ENCODE measurements at regions not wholly inside any gene's neighbourhood (a gene's known extent, or its start where the extent isn't known, plus 50 kb on each side); places are given as distances from the start of the nearest gene placed in this dataset.

DNA sequence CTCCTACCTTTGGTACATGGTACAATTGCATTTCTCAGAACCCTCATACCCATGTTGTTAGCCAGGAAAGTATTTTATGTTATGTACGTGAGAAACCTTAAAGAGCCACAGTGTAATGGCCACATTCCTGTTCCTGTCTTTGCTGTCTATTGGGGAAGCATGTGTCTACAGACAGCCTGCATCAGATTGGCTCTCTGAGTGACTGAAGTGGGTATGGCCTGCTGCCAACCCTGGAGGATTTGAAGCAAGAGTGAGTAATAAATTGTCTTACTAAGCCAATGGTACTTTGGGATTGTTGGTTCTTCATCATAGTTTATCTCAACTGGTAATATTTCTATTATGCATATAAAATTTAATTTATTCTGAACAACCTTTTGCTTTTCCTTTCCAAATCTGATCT lies 574.1 kb downstream of the LMO7 start (continued):
- TF ChIP-seq, protein P1, sequence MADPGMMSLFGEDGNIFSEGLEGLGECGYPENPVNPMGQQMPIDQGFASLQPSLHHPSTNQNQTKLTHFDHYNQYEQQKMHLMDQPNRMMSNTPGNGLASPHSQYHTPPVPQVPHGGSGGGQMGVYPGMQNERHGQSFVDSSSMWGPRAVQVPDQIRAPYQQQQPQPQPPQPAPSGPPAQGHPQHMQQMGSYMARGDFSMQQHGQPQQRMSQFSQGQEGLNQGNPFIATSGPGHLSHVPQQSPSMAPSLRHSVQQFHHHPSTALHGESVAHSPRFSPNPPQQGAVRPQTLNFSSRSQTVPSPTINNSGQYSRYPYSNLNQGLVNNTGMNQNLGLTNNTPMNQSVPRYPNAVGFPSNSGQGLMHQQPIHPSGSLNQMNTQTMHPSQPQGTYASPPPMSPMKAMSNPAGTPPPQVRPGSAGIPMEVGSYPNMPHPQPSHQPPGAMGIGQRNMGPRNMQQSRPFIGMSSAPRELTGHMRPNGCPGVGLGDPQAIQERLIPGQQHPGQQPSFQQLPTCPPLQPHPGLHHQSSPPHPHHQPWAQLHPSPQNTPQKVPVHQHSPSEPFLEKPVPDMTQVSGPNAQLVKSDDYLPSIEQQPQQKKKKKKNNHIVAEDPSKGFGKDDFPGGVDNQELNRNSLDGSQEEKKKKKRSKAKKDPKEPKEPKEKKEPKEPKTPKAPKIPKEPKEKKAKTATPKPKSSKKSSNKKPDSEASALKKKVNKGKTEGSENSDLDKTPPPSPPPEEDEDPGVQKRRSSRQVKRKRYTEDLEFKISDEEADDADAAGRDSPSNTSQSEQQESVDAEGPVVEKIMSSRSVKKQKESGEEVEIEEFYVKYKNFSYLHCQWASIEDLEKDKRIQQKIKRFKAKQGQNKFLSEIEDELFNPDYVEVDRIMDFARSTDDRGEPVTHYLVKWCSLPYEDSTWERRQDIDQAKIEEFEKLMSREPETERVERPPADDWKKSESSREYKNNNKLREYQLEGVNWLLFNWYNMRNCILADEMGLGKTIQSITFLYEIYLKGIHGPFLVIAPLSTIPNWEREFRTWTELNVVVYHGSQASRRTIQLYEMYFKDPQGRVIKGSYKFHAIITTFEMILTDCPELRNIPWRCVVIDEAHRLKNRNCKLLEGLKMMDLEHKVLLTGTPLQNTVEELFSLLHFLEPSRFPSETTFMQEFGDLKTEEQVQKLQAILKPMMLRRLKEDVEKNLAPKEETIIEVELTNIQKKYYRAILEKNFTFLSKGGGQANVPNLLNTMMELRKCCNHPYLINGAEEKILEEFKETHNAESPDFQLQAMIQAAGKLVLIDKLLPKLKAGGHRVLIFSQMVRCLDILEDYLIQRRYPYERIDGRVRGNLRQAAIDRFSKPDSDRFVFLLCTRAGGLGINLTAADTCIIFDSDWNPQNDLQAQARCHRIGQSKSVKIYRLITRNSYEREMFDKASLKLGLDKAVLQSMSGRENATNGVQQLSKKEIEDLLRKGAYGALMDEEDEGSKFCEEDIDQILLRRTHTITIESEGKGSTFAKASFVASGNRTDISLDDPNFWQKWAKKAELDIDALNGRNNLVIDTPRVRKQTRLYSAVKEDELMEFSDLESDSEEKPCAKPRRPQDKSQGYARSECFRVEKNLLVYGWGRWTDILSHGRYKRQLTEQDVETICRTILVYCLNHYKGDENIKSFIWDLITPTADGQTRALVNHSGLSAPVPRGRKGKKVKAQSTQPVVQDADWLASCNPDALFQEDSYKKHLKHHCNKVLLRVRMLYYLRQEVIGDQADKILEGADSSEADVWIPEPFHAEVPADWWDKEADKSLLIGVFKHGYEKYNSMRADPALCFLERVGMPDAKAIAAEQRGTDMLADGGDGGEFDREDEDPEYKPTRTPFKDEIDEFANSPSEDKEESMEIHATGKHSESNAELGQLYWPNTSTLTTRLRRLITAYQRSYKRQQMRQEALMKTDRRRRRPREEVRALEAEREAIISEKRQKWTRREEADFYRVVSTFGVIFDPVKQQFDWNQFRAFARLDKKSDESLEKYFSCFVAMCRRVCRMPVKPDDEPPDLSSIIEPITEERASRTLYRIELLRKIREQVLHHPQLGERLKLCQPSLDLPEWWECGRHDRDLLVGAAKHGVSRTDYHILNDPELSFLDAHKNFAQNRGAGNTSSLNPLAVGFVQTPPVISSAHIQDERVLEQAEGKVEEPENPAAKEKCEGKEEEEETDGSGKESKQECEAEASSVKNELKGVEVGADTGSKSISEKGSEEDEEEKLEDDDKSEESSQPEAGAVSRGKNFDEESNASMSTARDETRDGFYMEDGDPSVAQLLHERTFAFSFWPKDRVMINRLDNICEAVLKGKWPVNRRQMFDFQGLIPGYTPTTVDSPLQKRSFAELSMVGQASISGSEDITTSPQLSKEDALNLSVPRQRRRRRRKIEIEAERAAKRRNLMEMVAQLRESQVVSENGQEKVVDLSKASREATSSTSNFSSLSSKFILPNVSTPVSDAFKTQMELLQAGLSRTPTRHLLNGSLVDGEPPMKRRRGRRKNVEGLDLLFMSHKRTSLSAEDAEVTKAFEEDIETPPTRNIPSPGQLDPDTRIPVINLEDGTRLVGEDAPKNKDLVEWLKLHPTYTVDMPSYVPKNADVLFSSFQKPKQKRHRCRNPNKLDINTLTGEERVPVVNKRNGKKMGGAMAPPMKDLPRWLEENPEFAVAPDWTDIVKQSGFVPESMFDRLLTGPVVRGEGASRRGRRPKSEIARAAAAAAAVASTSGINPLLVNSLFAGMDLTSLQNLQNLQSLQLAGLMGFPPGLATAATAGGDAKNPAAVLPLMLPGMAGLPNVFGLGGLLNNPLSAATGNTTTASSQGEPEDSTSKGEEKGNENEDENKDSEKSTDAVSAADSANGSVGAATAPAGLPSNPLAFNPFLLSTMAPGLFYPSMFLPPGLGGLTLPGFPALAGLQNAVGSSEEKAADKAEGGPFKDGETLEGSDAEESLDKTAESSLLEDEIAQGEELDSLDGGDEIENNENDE (IDR thresholded peaks at IDR 0.05; ENCODE audit: insufficient replicate concordance, low read length): no peak
- TF ChIP-seq POLR2AphosphoS5 (IDR thresholded peaks at IDR 0.05; ENCODE audit: low read depth, low read length): no peak
- TF ChIP-seq HDAC2 (IDR thresholded peaks at IDR 0.05; ENCODE audit: borderline replicate concordance in 1 of 2, low read depth in 2 of 2, low read length in 2 of 2): no peak
- no peak for TF ChIP-seq CBX8 (IDR thresholded peaks at IDR 0.05; ENCODE audit: borderline replicate concordance, low read depth, low read length)
- TF ChIP-seq EGR1 (IDR thresholded peaks at IDR 0.05; ENCODE audit: borderline replicate concordance, low read depth, low read length): no peak
- TF ChIP-seq RFX5 (IDR thresholded peaks at IDR 0.05; ENCODE audit: borderline replicate concordance, low read depth, low read length): no peak
- TF ChIP-seq SIX5 (IDR thresholded peaks at IDR 0.05; ENCODE audit: low read depth, low read length): no peak
- TF ChIP-seq SRF (IDR thresholded peaks at IDR 0.05; ENCODE audit: low read depth, low read length): no peak

All from H1 (cell line).